Stimulated activated naive B cell treated with anti-CD40 and anti-IgM and Interleukin-4, amounts not matched to agents 10 μg/mL and 1 μg/mL and 100 μg/mL, for 72 hours (primary cell): ENCODE measurements at regions not wholly inside any gene's neighbourhood (a gene's known extent, or its start where the extent isn't known, plus 50 kb on each side); places are given as distances from the start of the nearest gene placed in this dataset.

Experiments used
- ATAC-seq, 2 donors: fragments of 150-1000 bp; cut with Tn5 transposase; replicated peaks; 2 replicates each; pipeline ENCODE4 v1.10.0; 2021; ENCODE audit warnings: moderate library complexity in 1 of 2
- DNase-seq: peaks from one replicate; pipeline ENCODE4 v3.0.0; 2021
- H3K27ac Mint-ChIP-seq: one replicate; pipeline ENCODE4 v1.8.0; 2022; ENCODE audit warnings: mild to moderate bottlenecking, mixed read lengths
- H3K27me3 Mint-ChIP-seq, 2 donors: one replicate each; pipeline ENCODE4 v1.8.0; 2022; ENCODE audit warnings: mixed read lengths in 2 of 2
- H3K36me3 Mint-ChIP-seq, 2 donors: one replicate each; pipeline ENCODE4 v1.8.0; 2022; ENCODE audit warnings: mixed read lengths in 2 of 2, mild to moderate bottlenecking in 1 of 2
- H3K4me1 Mint-ChIP-seq, 2 donors: one replicate each; pipeline ENCODE4 v1.8.0; 2022; ENCODE audit warnings: mixed read lengths in 2 of 2, mild to moderate bottlenecking in 1 of 2
- H3K4me3 Mint-ChIP-seq, 2 donors: one replicate each; pipeline ENCODE4 v1.8.0; 2022; ENCODE audit warnings: mild to moderate bottlenecking in 2 of 2, mixed read lengths in 2 of 2, moderate library complexity in 1 of 2
- H3K9me3 Mint-ChIP-seq, 2 donors: one replicate each; pipeline ENCODE4 v1.8.0; 2022; ENCODE audit warnings: mixed read lengths in 2 of 2, mild to moderate bottlenecking in 1 of 2

DNA sequence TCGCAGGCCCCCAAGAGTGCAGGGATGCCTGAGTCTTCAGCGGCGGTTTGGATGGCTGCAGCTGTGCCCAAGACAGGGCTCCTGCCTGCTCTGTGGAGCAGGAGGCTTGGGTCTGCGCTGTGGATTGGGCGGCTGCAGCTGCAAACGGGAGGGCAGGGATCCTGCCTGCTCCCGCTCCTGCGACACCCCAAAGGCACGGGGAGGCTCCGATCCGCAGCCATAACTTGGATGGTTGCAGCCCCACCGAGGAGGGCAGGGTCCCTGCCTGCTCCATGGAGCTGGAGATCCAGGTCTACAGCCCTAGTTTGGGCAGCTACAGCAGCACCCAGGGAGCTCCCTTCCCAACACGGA, 898.8 kb upstream of the NEGR1 start:
- peaks cover 5 to 8% of the 10 kb centered on the region in 2 donors for H3K9me3 Mint-ChIP-seq
- no peaks in the 10 kb centered on the region for H3K36me3 Mint-ChIP-seq
- no peaks in the 10 kb centered on the region for H3K4me1 Mint-ChIP-seq
- no peaks in the 10 kb centered on the region for H3K27me3 Mint-ChIP-seq
- no peak overlapping the region for H3K27ac Mint-ChIP-seq
- H3K4me3 Mint-ChIP-seq = no peak overlapping the region
- no peak for ATAC-seq
- DNase-seq = no peak

DNA sequence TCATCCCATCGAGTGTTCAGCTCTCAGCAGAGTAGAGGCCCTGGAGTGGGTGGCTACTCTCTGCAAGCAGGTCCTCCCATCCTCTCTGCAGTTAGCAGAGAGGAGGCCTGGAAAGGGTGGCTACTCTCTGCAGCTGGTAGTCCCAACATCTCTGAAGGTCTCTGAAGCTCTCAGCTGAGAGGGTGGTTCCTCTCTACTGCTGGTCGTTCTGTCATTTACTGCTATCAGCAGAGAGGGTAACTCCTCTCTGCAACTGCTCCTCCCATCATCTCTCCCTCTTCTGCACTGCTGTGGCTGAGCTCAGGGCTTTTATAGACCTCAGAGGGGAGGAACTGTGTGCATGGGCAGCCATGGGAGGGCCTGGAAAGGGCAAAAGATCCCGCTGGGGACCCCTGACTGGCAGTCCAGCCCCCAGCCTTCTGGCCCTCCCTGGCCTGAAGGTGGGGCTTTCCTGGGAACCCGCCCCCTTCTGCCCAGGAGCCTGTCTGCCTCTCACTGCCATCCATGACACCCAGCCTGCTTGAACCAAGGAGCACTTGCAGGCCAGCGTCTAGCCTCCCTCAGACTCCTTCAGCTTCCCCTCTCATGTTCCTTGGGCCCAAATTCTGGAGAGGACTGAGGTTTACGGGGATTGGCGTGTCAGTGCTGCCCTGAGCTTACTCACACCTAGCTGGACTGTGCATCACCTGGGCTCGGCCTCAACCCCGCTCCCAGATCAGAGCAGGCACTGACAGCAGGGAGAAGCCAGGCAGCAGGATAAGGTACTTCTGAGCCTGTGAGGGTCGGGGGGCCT, 898.3 kb upstream of the NEGR1 start:
- Mint-ChIP-seq H3K36me3 (no peaks in the 10 kb centered on the region), H3K9me3 (peaks cover 5 to 8% of the 10 kb centered on the region in 2 donors), H3K4me3 (no peak overlapping the region), H3K27me3 (no peaks in the 10 kb centered on the region), H3K4me1 (no peaks in the 10 kb centered on the region), H3K27ac (no peak overlapping the region)
- no peak for DNase-seq
- ATAC-seq = peak in 1 of 2 donors; percentile 16

DNA sequence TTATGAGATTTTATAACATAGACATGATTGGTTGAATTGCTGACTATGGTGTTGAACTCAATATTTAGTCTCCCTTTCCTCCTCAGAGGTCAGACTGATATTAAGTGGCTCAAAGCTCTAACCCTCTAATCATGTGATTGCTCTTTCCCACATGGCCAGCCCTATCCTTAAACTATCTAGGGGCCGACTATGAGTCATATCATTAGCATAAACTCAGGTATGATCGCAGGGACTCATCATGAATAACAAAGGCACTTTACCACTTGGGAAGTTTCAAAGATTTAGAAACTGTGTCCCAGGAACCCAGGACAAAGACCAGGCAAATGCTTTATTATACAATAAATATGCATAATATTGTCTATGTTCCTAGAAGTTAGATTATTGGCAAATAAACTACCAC, 894.6 kb upstream of the NEGR1 start:
- H3K36me3 Mint-ChIP-seq = no peaks in the 10 kb centered on the region
- no peak overlapping the region for H3K4me3 Mint-ChIP-seq
- ATAC-seq (no peak), DNase-seq (no peak)
- no peaks in the 10 kb centered on the region for H3K4me1 Mint-ChIP-seq
- peaks cover 0 to 2% of the 10 kb centered on the region in 2 donors for H3K9me3 Mint-ChIP-seq
- H3K27me3 Mint-ChIP-seq = no peaks in the 10 kb centered on the region
- H3K27ac Mint-ChIP-seq = no peak overlapping the region

- ATAC-seq (no peak), DNase-seq (no peak)
- H3K9me3 Mint-ChIP-seq = peaks cover 0 to 1% of the 10 kb centered on the region in 2 donors
- no peaks in the 10 kb centered on the region for H3K27me3 Mint-ChIP-seq
- H3K4me1 Mint-ChIP-seq = no peaks in the 10 kb centered on the region
- H3K36me3 Mint-ChIP-seq = no peaks in the 10 kb centered on the region
- H3K4me3 Mint-ChIP-seq = no peak overlapping the region
- no peak overlapping the region for H3K27ac Mint-ChIP-seq
These were observed 884.8 kb upstream of the NEGR1 start for GRCh38 chr1:73167009-73167657.

- H3K4me1 Mint-ChIP-seq = no peaks in the 10 kb centered on the region
- peaks cover 0 to 1% of the 10 kb centered on the region in 2 donors for H3K9me3 Mint-ChIP-seq
- H3K4me3 Mint-ChIP-seq = no peak overlapping the region
- no peaks in the 10 kb centered on the region for H3K27me3 Mint-ChIP-seq
- DNase-seq (no peak), ATAC-seq (no peak)
- H3K27ac Mint-ChIP-seq = no peak overlapping the region
- no peaks in the 10 kb centered on the region for H3K36me3 Mint-ChIP-seq
These were observed 880.2 kb upstream of the NEGR1 start for GRCh38 chr1:73162564-73162963.

GRCh38 chr1:73161418-73161817, 879.1 kb upstream of the NEGR1 start:
- H3K36me3 Mint-ChIP-seq = no peaks in the 10 kb centered on the region
- H3K27me3 Mint-ChIP-seq = no peaks in the 10 kb centered on the region
- no peaks in the 10 kb centered on the region for H3K4me1 Mint-ChIP-seq
- no peak for ATAC-seq
- H3K9me3 Mint-ChIP-seq = no peaks in the 10 kb centered on the region
- DNase-seq = no peak
- no peak overlapping the region for H3K27ac Mint-ChIP-seq
- no peak overlapping the region for H3K4me3 Mint-ChIP-seq

DNA sequence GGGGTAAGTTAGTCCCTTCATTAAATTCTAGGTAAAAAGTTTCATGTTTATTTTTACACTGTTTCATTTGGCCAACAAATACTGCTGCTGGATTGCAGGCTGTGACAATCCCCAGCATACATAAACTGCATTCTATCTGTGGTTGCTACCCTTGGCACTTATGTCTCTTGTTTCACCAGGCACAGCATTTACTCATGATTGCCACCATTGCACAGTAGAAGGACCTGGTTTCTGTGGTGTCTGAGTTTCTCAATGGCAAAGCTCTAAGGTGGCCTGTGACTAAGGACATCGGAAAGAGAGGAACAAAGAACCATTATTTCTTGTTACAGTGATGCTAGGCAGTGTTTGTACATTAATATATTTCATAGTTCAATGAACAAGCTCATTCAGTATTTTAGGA, 878.4 kb upstream of the NEGR1 start:
- ATAC-seq = no peak
- Mint-ChIP-seq H3K9me3 (no peaks in the 10 kb centered on the region), H3K27ac (no peak overlapping the region)

GRCh38 chr1:73144311-73144710, 862.0 kb upstream of the NEGR1 start:
- no peak for DNase-seq
- ATAC-seq = no peak
- no peak overlapping the region for H3K27ac Mint-ChIP-seq
- peaks cover 0 to 2% of the 10 kb centered on the region in 2 donors for H3K9me3 Mint-ChIP-seq
- H3K4me1 Mint-ChIP-seq = no peaks in the 10 kb centered on the region
- no peaks in the 10 kb centered on the region for H3K36me3 Mint-ChIP-seq
- no peak overlapping the region for H3K4me3 Mint-ChIP-seq
- no peaks in the 10 kb centered on the region for H3K27me3 Mint-ChIP-seq

More for the DNA sequence above, 878.4 kb upstream of the NEGR1 start:
- DNase-seq = no peak
- Mint-ChIP-seq H3K4me1 (no peaks in the 10 kb centered on the region), H3K27me3 (no peaks in the 10 kb centered on the region), H3K4me3 (no peak overlapping the region), H3K36me3 (no peaks in the 10 kb centered on the region)

DNA sequence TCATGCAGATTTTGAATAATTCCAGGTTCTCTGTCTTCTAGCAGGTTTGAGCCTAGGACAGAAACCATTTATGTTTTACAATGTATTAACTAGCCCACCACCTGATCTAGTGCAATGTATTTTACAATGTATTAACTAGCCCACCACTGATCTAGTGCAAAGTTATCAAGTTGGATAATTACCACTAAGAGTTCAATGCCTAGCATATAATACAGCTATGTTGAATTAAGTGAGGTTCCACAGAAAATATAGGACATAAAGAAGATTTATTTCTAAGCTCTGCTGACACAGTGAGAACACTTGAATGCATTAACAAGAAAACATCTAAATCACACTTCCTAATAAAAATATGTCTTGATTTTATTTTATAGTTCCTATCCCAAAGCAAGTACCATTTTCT, 854.6 kb upstream of the NEGR1 start:
- Mint-ChIP-seq H3K9me3 (peaks cover 0 to 2% of the 10 kb centered on the region in 2 donors), H3K36me3 (no peaks in the 10 kb centered on the region), H3K4me1 (no peaks in the 10 kb centered on the region), H3K27me3 (no peaks in the 10 kb centered on the region), H3K4me3 (no peak overlapping the region), H3K27ac (no peak overlapping the region)
- ATAC-seq (no peak), DNase-seq (no peak)

DNA sequence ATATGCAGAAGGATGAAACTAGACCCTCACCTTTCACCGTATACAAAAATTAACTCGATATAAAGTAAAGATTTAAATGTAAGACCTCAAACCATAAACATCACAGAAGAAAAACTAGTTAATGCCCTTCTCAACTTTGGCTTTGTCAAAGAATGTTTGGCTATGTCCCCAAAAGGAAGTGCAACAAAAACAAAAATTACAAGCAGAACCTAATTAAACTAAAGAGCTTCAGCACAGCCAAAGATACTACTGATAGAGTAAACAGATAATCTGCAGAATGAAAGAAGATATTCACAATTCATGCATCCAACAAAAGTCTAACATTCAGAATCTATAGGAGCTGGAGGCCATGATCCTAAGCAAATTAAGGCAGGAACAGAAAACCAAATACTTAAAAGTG, 824.6 kb upstream of the NEGR1 start:
- Mint-ChIP-seq H3K4me1 (no peaks in the 10 kb centered on the region), H3K4me3 (no peak overlapping the region), H3K27me3 (no peaks in the 10 kb centered on the region), H3K9me3 (peaks cover 0 to 4% of the 10 kb centered on the region in 2 donors), H3K27ac (no peak overlapping the region), H3K36me3 (no peaks in the 10 kb centered on the region)
- DNase-seq = no peak
- no peak for ATAC-seq

DNA sequence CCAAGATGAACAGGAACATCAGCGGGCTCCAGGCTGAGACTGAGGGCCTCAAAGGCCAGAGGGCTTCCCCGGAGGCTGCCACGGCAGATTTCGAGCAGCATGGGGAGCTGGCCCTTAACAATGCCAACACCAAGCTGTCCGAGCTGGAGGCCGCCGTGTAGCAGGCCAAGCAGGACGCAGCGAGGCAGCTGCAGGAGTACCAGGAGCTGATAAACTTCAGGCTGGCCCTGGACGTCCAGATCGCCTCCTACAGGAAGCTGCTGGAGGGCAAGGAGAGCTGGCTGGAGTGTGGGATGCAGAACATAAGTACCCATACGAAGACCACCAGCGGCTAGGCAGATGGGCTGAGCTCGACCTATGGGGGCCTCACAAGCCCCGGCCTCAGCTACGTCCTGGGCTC, 823.4 kb upstream of the NEGR1 start:
- no peak for ATAC-seq
- Mint-ChIP-seq H3K27me3 (no peaks in the 10 kb centered on the region), H3K9me3 (peaks cover 0 to 4% of the 10 kb centered on the region in 2 donors), H3K4me3 (no peak overlapping the region), H3K27ac (no peak overlapping the region), H3K36me3 (no peaks in the 10 kb centered on the region), H3K4me1 (no peaks in the 10 kb centered on the region)
- DNase-seq = no peak

DNA sequence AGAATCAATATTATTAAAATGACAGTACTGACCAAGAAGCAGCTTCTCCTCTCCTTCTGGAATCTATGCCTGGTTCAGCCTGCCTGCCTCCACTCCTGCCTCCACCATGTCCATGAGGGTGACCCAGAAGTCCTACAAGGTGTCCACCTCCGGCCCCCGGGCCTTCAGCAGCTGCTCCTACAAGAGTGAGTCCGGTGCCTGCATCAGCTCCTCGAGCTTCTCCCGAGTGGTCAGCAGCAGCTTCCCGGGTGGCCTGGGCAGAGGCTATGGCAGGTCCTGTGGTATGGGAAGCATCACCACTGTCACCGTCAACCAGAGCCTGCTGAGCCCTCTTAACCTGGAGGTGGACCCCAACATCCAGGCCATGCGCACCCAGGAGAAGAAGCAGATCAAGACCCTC, 822.4 kb upstream of the NEGR1 start:
- Mint-ChIP-seq H3K4me3 (no peak overlapping the region), H3K27ac (no peak overlapping the region), H3K4me1 (no peaks in the 10 kb centered on the region), H3K36me3 (no peaks in the 10 kb centered on the region), H3K27me3 (no peaks in the 10 kb centered on the region), H3K9me3 (peaks cover 0 to 4% of the 10 kb centered on the region in 2 donors)
- DNase-seq (no peak), ATAC-seq (no peak)

- no peak for DNase-seq
- no peaks in the 10 kb centered on the region for H3K4me1 Mint-ChIP-seq
- H3K27ac Mint-ChIP-seq = no peak overlapping the region
- H3K4me3 Mint-ChIP-seq = no peak overlapping the region
- H3K27me3 Mint-ChIP-seq = no peaks in the 10 kb centered on the region
- no peak for ATAC-seq
- peaks cover 0 to 2% of the 10 kb centered on the region in 2 donors for H3K9me3 Mint-ChIP-seq
- no peaks in the 10 kb centered on the region for H3K36me3 Mint-ChIP-seq
These were observed 817.9 kb upstream of the NEGR1 start for GRCh38 chr1:73100216-73100615.

DNA sequence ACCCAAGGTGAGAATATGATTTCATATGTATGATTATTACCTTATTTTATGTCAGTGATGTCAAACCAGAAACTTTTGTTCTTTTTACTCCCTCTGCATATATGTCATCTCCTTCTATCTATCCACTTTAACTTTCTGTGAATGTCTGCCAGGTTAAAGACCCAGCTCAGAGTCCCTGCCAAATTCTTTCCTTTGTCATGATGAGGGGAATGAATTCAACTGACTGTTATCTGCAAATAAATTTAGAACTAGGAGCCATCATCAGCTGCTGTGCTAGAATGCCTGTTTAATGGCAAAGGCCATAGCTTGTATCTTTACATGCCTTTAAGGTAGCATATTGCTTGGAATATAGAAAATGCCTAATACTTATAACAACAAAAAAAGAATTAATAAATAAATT, 815.6 kb upstream of the NEGR1 start:
- DNase-seq (no peak), ATAC-seq (no peak)
- Mint-ChIP-seq H3K4me3 (no peak overlapping the region), H3K4me1 (no peaks in the 10 kb centered on the region), H3K27me3 (no peaks in the 10 kb centered on the region), H3K9me3 (peaks cover 0 to 2% of the 10 kb centered on the region in 2 donors), H3K36me3 (no peaks in the 10 kb centered on the region), H3K27ac (no peak overlapping the region)

- Mint-ChIP-seq H3K27me3 (no peaks in the 10 kb centered on the region), H3K27ac (no peak overlapping the region), H3K4me3 (no peak overlapping the region), H3K4me1 (no peaks in the 10 kb centered on the region), H3K36me3 (no peaks in the 10 kb centered on the region), H3K9me3 (peaks cover 0 to 4% of the 10 kb centered on the region in 2 donors)
- DNase-seq = no peak
- no peak for ATAC-seq
These were observed 814.5 kb upstream of the NEGR1 start for GRCh38 chr1:73096841-73097240.
